ENCODE measurements at regions not wholly inside any gene's neighbourhood (a gene's known extent, or its start where the extent isn't known, plus 50 kb on each side); places are given as distances from the start of the nearest gene placed in this dataset.

- no peak overlapping the region for H3K56ac ChIP-seq (replicated peaks; ENCODE audit: insufficient read length, low read depth, low read length)
- H3K27me3 ChIP-seq (replicated peaks in 1 of 4; ENCODE audit: control insufficient read depth in 3 of 4, extremely low read depth in 1 of 4, insufficient read depth in 3 of 4, low read length in 3 of 4), result no peaks in the 10 kb centered on the region
Observed at GRCh38 chr3:72232777-72233176, 447.8 kb upstream of the PROK2 start.

More at GRCh38 chr3:72232777-72233176, 447.8 kb upstream of the PROK2 start:
- no peak overlapping the region for H2BK15ac ChIP-seq (ENCODE audit: low read length)
- no peaks in the 10 kb centered on the region for H3K36me3 ChIP-seq (ENCODE audit: control insufficient read depth in 2 of 4, insufficient read depth in 4 of 4, low read length in 3 of 4)
- peak in 2 of 3 experiments; percentile 14 to 47; a peak in 2 of 4 replicates for TF ChIP-seq CTCF (IDR thresholded peaks at IDR 0.05; ENCODE audit: control extremely low read depth in 1 of 3, insufficient read depth in 1 of 3, low read depth in 1 of 3, low read length in 3 of 3)
- peak in 1 of 2 experiments; percentile 41; a peak in 2 of 4 replicates for TF ChIP-seq RAD21 (IDR thresholded peaks at IDR 0.05 in 1 of 2, conservative IDR thresholded peaks at IDR 0.05 in 1 of 2; ENCODE audit: low read depth in 2 of 2, low read length in 2 of 2)
- TF ChIP-seq BCL11A (IDR thresholded peaks at IDR 0.05; ENCODE audit: low read depth in 2 of 2, low read length in 2 of 2), result no peak
- no peak for TF ChIP-seq JUND (IDR thresholded peaks at IDR 0.05; ENCODE audit: low read length)
- no peak overlapping the region for H4K91ac ChIP-seq (replicated peaks; ENCODE audit: insufficient read length, low read length)
- no peaks in the 10 kb centered on the region for H3K79me2 ChIP-seq (ENCODE audit: control insufficient read depth in 1 of 2, insufficient read depth in 2 of 2, low read length in 2 of 2)
- 0 out of 2 replicates have a peak overlapping the region, but pooled peaks have one; percentile 27 for H2BK12ac ChIP-seq (ENCODE audit: low read depth, low read length)
- FAIRE-seq (no peak), DNase-seq (ENCODE audit: low read depth in 1 of 2, low spot score in 2 of 2) (peak in 1 of 2 experiments; percentile 10)
- H2AFZ ChIP-seq (ENCODE audit: low read length), result peak overlapping the region; percentile 68
- no peak overlapping the region for H3K27ac ChIP-seq (ENCODE audit: low read depth, low read length)
- H2BK20ac ChIP-seq (ENCODE audit: low read length), result no peak overlapping the region
- no peak overlapping the region for H2AK5ac ChIP-seq (ENCODE audit: low read depth, low read length)
- no peak overlapping the region for H2BK5ac ChIP-seq (ENCODE audit: low read depth, low read length)
- H3K9me3 ChIP-seq (ENCODE audit: insufficient read depth in 2 of 2, low read depth in 1 of 2, low read length in 1 of 2), result no peaks in the 10 kb centered on the region
- H2BK120ac ChIP-seq (replicated peaks; ENCODE audit: low read depth, low read length), result no peak overlapping the region
- no peak overlapping the region for H3K23ac ChIP-seq (ENCODE audit: insufficient read length)
- ChIA-PET POLR2A (ENCODE audit: partially characterized antibody) (no interaction called here), CTCF (ENCODE audit: partially characterized antibody) (interaction anchor here (0.9 to 2.6 kb wide), 7 partner anchors 9 to 54 kb away, joined by 3 to 9 read pairs (median 4); no protein-coding TSS in a partner anchor)
- no peaks in the 10 kb centered on the region for H3K79me1 ChIP-seq (ENCODE audit: low read depth, low read length)
- H3K18ac ChIP-seq (ENCODE audit: extremely low read depth, low read length), result no peak overlapping the region
- no peaks in the 10 kb centered on the region for H3K4me1 ChIP-seq (replicated peaks in 1 of 4; ENCODE audit: control insufficient read depth in 3 of 4, insufficient read depth in 4 of 4, low read length in 3 of 4)
- no peak overlapping the region for H3K4me3 ChIP-seq (ENCODE audit: extremely low read depth in 1 of 4, insufficient read depth in 2 of 4, low read depth in 3 of 4, low read length in 4 of 4)
- H3K14ac ChIP-seq (ENCODE audit: insufficient read length), result no peak overlapping the region
- WGBS, 2 experiments (ENCODE audit: extremely low coverage in 1 of 2, insufficient coverage in 1 of 2, insufficient read length in 1 of 2, insufficient replicate concordance in 2 of 2, low coverage in 1 of 2, low lambda C conversion rate in 2 of 2, missing lambda C conversion rate in 1 of 2), result 68% methylated on average over 6 of the region's 6 CpGs; no CpG with 5 or more reads in 1 of the 2 experiments
- no peak overlapping the region for H3K4ac ChIP-seq (replicated peaks; ENCODE audit: insufficient read length, low read depth, low read length)
- H4K8ac ChIP-seq (ENCODE audit: extremely low read depth, insufficient read depth, low read length), result no peak overlapping the region; the same call in 1 of the 2 replicates
- peaks cover 3% of the 10 kb centered on the region; the same call in 1 of the 2 replicates for H3K23me2 ChIP-seq (ENCODE audit: low read depth, low read length)
- no peaks in the 10 kb centered on the region for H4K20me1 ChIP-seq (replicated peaks in 1 of 2; ENCODE audit: control insufficient read depth in 1 of 2, insufficient read depth in 2 of 2, low read length in 2 of 2)
- H3K9ac ChIP-seq (replicated peaks in 1 of 4; ENCODE audit: extremely low read depth in 1 of 4, low read depth in 3 of 4, low read length in 3 of 4), result no peak overlapping the region
- H3K4me2 ChIP-seq (ENCODE audit: insufficient read depth in 1 of 2, low read depth in 2 of 2, low read length in 2 of 2), result no peak overlapping the region
- H4K5ac ChIP-seq (ENCODE audit: insufficient read length, low read depth, low read length), result no peak overlapping the region

Data from H1 (cell line).